OCI-LY7 (cell line): ENCODE measurements at regions not wholly inside any gene's neighbourhood (a gene's known extent, or its start where the extent isn't known, plus 50 kb on each side); places are given as distances from the start of the nearest gene placed in this dataset.

ENCODE experiments used
- EZH2phosphoT487 ChIP-seq: fragments of 200-600 bp; sonication (generic); IDR thresholded peaks from 2 replicates; pipeline ENCODE4 v1.6.1; 2018; ENCODE audit warnings: low read depth, borderline replicate concordance, mild to moderate bottlenecking, mixed run types, antibody characterized with exemption, low read length, moderate library complexity, mixed read lengths
- TF ChIP-seq, protein P1 (sequence below): fragments of 200-600 bp; sonication (generic); conservative IDR thresholded peaks from 2 replicates; pipeline ENCODE4 v1.5.1; 2014; ENCODE audit warnings: mild to moderate bottlenecking, antibody characterized with exemption, low read length, moderate library complexity, mixed read lengths

DNA sequence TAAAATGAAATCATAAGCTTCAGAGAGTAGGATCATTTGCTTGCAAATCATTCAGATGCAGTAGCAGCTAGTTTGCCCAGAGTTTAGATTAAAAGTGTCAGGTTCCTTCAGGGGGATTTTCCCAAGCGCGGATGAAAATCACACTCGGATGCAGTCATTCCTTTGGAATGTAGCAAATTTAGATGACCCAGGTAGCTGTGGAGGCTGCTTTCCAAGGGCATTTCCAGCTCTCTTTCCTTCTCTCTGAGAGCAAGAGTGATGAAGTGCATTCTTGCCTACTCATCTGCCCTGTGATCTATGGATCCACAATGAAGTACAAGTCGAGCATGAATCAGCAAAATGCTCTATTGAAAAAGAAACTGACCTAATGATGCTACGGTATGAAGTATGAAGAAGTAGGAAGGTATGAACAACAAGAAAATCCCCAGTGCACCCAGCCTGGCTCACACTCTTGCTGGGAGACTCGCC, 200.2 kb downstream of the PLK2 start:
- TF ChIP-seq, protein P1, sequence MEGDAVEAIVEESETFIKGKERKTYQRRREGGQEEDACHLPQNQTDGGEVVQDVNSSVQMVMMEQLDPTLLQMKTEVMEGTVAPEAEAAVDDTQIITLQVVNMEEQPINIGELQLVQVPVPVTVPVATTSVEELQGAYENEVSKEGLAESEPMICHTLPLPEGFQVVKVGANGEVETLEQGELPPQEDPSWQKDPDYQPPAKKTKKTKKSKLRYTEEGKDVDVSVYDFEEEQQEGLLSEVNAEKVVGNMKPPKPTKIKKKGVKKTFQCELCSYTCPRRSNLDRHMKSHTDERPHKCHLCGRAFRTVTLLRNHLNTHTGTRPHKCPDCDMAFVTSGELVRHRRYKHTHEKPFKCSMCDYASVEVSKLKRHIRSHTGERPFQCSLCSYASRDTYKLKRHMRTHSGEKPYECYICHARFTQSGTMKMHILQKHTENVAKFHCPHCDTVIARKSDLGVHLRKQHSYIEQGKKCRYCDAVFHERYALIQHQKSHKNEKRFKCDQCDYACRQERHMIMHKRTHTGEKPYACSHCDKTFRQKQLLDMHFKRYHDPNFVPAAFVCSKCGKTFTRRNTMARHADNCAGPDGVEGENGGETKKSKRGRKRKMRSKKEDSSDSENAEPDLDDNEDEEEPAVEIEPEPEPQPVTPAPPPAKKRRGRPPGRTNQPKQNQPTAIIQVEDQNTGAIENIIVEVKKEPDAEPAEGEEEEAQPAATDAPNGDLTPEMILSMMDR: no peak
- TF ChIP-seq EZH2phosphoT487: no peak
